Spinal cord (tissue), 9 donors: ENCODE measurements at regions not wholly inside any gene's neighbourhood (a gene's known extent, or its start where the extent isn't known, plus 50 kb on each side); places are given as distances from the start of the nearest gene placed in this dataset.

Experiments
- DNase-seq, 6 donors: peaks; one replicate each; pipeline versions ENCODE4 v3.0.0 to v3.0.0-alpha.2; 2013 to 2015; ENCODE audit warnings: low spot score in 6 of 6, low read depth in 4 of 6
- H3K27ac ChIP-seq: one replicate; pipeline ENCODE4 v1.5.1; 2013; ENCODE audit warnings: low read depth, low read length, control low read depth
- H3K27me3 ChIP-seq: one replicate; pipeline ENCODE4 v1.6.1; 2013; ENCODE audit warnings: low read length; ENCODE audit not compliant: control insufficient read depth, insufficient read depth
- H3K36me3 ChIP-seq: one replicate; pipeline ENCODE4 v1.6.1; 2013; ENCODE audit warnings: low read length; ENCODE audit not compliant: control insufficient read depth, insufficient read depth
- H3K4me1 ChIP-seq: one replicate; pipeline ENCODE4 v1.6.1; 2013; ENCODE audit warnings: low read length; ENCODE audit not compliant: control insufficient read depth, insufficient read depth
- H3K4me3 ChIP-seq: one replicate; pipeline ENCODE4 v1.5.1; 2013; ENCODE audit warnings: low read depth, low read length, control low read depth
- H3K9me3 ChIP-seq: one replicate; pipeline ENCODE4 v1.6.1; 2013; ENCODE audit warnings: low read length; ENCODE audit not compliant: control insufficient read depth, insufficient read depth
- WGBS: methylation state at CpG from one replicate; pipeline ENCODE4 v1.1.5; 2013; ENCODE audit warnings: missing lambda C conversion rate; ENCODE audit not compliant: insufficient coverage; 5-methylcytosine and 5-hydroxymethylcytosine counted together
- donor health status: healthy.

DNA sequence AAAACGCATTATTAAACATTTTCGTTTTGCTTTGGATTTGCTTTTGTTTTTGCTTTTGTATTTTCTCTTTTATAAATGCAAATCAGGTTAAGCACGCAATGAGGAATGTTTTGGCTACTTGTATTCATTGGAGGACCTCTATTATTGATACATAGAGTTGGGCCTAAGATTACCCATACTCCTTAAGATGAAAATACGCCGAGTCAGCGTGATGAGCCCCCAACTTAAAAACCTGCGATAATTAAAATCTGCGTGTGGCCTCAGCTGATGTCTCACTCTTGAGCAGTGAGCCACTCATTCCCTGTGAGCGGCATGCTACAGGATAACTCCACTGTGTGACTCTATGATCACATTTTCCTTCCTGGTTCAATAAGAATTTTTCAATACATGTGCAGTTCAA, 518.3 kb downstream of the IRX1 start:
- Histone ChIP-seq H3K36me3 (no peaks in the 10 kb centered on the region), H3K9me3 (peaks cover under 1% of the 10 kb centered on the region), H3K4me3 (no peak overlapping the region), H3K27ac (no peak overlapping the region), H3K27me3 (peaks cover 2% of the 10 kb centered on the region), H3K4me1 (no peaks in the 10 kb centered on the region)
- DNase-seq, result no peak
- 84% methylated on average over 6 of the region's 9 CpGs for WGBS

DNA sequence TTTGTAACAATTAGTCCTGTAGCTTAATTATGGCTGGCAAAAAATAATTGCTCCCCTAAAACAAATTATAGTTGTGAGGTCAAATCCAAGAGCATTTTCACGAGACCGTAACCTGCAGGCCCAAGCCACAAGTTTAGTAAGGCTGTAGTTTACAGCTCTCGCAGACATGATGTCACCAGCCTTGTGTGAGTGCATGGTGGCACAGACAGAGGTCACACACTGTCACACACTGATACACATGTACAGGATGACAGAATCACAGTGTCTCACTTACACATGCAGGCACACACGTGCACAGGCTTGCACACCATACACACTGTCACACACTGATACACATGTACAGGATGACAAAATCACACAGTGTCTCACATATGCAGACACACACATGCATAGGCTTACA, 518.8 kb downstream of the IRX1 start:
- peaks cover 2% of the 10 kb centered on the region for H3K27me3 ChIP-seq
- peaks cover 2% of the 10 kb centered on the region for H3K9me3 ChIP-seq
- no peaks in the 10 kb centered on the region for H3K4me1 ChIP-seq
- 81% methylated on average over 4 of the region's 4 CpGs for WGBS
- no peak overlapping the region for H3K27ac ChIP-seq
- DNase-seq, result no peak
- no peak overlapping the region for H3K4me3 ChIP-seq
- no peaks in the 10 kb centered on the region for H3K36me3 ChIP-seq

- peaks cover 2% of the 10 kb centered on the region for H3K27me3 ChIP-seq
- H3K27ac ChIP-seq, result no peak overlapping the region
- DNase-seq, result peak in 1 of 6 donors; percentile 8
- H3K4me3 ChIP-seq, result no peak overlapping the region
- WGBS, result 100% methylated on average over 1 of the region's 3 CpGs
- H3K36me3 ChIP-seq, result no peaks in the 10 kb centered on the region
- H3K9me3 ChIP-seq, result peaks cover 2% of the 10 kb centered on the region
- H3K4me1 ChIP-seq, result no peaks in the 10 kb centered on the region
Measured at GRCh38 chr5:4116834-4117233, 521.2 kb downstream of the IRX1 start.

- H3K4me1 ChIP-seq, result no peaks in the 10 kb centered on the region
- H3K4me3 ChIP-seq, result no peak overlapping the region
- H3K36me3 ChIP-seq, result no peaks in the 10 kb centered on the region
- 83% methylated on average over 1 of the region's 7 CpGs for WGBS
- DNase-seq, result peak in 1 of 6 donors; percentile 15
- H3K27me3 ChIP-seq, result no peaks in the 10 kb centered on the region
- H3K9me3 ChIP-seq, result no peaks in the 10 kb centered on the region
- no peak overlapping the region for H3K27ac ChIP-seq
Measured at GRCh38 chr5:4124221-4124970, 528.8 kb downstream of the IRX1 start.

- WGBS, result 83% methylated on average over 8 of the region's 9 CpGs
- Histone ChIP-seq H3K36me3 (no peaks in the 10 kb centered on the region), H3K4me1 (no peaks in the 10 kb centered on the region), H3K27ac (no peak overlapping the region), H3K9me3 (no peaks in the 10 kb centered on the region), H3K27me3 (no peaks in the 10 kb centered on the region), H3K4me3 (no peak overlapping the region)
- no peak for DNase-seq
Measured at GRCh38 chr5:4128994-4129393, 533.4 kb downstream of the IRX1 start.

DNA sequence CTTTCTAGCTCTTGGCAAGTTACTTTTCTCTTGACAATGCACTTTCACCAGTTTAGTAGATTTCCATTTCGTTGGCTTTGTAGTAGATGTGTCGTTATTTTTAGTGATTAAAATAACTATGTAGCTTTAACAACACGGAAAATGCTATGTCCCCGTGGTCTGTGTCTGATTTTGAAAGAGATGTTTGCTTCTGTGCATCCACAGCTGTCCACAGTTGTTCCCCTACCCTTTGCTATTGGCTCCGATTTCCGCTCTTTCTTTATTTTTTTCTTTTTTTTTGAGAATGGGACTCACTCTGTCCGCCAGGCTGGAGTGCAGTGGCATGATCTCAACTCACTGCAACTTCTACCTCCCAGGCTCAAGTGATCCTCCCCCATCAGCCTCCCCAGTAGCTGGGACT, 533.9 kb downstream of the IRX1 start:
- no peak for DNase-seq
- Histone ChIP-seq H3K9me3 (no peaks in the 10 kb centered on the region), H3K27me3 (no peaks in the 10 kb centered on the region), H3K4me3 (no peak overlapping the region), H3K4me1 (no peaks in the 10 kb centered on the region), H3K36me3 (no peaks in the 10 kb centered on the region), H3K27ac (no peak overlapping the region)
- WGBS, result 90% methylated on average over 2 of the region's 7 CpGs

GRCh38 chr5:4130819-4131218, 535.2 kb downstream of the IRX1 start:
- Histone ChIP-seq H3K27ac (no peak overlapping the region), H3K27me3 (no peaks in the 10 kb centered on the region), H3K4me3 (no peak overlapping the region), H3K36me3 (no peaks in the 10 kb centered on the region), H3K9me3 (no peaks in the 10 kb centered on the region), H3K4me1 (no peaks in the 10 kb centered on the region)
- no peak for DNase-seq
- 63% methylated on average over 1 of the region's 3 CpGs for WGBS

DNA sequence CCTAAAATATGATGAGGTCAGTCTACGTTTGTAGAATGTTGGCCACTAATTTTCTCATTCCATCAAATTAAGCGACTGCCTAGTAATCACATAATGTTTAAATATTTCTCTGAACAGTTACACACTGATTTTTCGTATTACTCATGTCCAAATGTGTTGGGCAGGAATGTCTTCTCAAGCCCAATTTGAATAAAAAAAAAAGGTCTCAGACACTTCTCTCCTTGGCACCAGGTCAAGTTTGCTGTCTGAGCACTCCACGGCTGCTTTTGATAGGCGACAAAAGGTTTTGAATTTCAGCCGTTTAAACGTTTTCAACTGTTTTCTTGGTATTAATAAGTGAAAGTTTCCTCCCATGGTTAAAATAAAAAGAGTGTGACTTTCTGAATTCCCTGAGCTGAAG, 542.1 kb downstream of the IRX1 start:
- WGBS, result 22% methylated on average over 5 of the region's 7 CpGs
- no peaks in the 10 kb centered on the region for H3K36me3 ChIP-seq
- H3K9me3 ChIP-seq, result no peaks in the 10 kb centered on the region
- no peaks in the 10 kb centered on the region for H3K4me1 ChIP-seq
- DNase-seq, result peak in 1 of 6 donors; percentile 20
- H3K27me3 ChIP-seq, result no peaks in the 10 kb centered on the region
- H3K4me3 ChIP-seq, result no peak overlapping the region
- H3K27ac ChIP-seq, result no peak overlapping the region

DNA sequence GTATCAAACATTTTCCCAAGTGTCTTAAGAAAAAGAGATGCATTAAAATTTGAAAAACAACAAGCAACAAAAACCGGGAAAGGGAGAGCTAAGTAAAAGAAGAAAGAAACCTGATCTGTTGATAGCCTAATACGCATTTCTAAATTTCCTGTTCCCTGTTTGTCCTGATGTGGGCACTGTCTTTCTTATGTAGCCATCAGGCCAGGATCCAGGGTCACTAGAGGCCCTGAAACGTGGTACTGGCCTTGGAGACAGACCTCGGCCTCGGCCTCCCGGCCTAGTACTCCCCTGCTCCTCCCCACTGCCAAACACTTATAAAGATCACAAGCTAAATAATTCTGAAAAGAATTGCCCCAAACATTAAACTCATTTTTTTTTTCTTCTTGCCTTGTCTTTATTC, 547.2 kb downstream of the IRX1 start:
- no peaks in the 10 kb centered on the region for H3K9me3 ChIP-seq
- no peaks in the 10 kb centered on the region for H3K4me1 ChIP-seq
- H3K27me3 ChIP-seq, result no peaks in the 10 kb centered on the region
- DNase-seq, result no peak
- no peak overlapping the region for H3K27ac ChIP-seq
- 83% methylated on average over 5 of the region's 6 CpGs for WGBS
- H3K36me3 ChIP-seq, result no peaks in the 10 kb centered on the region
- H3K4me3 ChIP-seq, result no peak overlapping the region

DNA sequence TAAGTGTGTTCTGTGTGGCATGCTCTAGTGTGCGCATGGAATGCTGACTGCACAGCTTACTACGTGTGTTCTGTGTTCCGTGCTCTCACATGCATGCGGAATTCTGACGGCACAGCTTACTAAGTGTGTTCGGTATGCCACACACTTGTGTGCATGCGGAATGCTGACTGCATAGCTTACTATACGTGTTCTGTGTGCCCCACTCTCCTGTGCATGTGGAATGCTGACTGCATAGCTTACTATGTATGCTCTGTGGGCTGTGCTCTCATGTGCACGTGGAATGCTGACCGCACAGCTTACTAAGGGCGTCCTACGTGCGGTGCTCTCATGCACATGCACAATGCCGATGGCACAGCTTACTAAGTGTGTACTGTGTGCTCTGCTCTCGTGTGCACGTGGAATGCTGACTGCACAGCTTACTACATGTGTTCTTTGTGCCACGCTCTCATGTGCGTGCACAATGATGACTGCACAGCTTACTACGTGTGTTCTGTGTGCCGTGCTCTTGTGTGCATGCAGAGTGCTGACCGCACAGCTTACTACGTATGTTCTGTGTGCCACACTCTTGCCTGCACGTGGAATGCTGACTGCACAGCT, 548.9 kb downstream of the IRX1 start:
- WGBS, result 97% methylated on average over 22 of the region's 23 CpGs

More for the DNA sequence above, 548.9 kb downstream of the IRX1 start:
- H3K27ac ChIP-seq, result no peak overlapping the region
- no peaks in the 10 kb centered on the region for H3K36me3 ChIP-seq
- no peaks in the 10 kb centered on the region for H3K27me3 ChIP-seq
- no peaks in the 10 kb centered on the region for H3K4me1 ChIP-seq
- no peak overlapping the region for H3K4me3 ChIP-seq
- H3K9me3 ChIP-seq, result no peaks in the 10 kb centered on the region
- no peak for DNase-seq
